Putamen (tissue), 1 donor: ENCODE measurements at regions not wholly inside any gene's neighbourhood (a gene's known extent, or its start where the extent isn't known, plus 50 kb on each side); places are given as distances from the start of the nearest gene placed in this dataset.

Experiments used
- DNase-seq: peaks from one replicate; pipeline ENCODE4 v3.0.0-alpha.2; 2016; ENCODE audit warnings: low spot score

DNA sequence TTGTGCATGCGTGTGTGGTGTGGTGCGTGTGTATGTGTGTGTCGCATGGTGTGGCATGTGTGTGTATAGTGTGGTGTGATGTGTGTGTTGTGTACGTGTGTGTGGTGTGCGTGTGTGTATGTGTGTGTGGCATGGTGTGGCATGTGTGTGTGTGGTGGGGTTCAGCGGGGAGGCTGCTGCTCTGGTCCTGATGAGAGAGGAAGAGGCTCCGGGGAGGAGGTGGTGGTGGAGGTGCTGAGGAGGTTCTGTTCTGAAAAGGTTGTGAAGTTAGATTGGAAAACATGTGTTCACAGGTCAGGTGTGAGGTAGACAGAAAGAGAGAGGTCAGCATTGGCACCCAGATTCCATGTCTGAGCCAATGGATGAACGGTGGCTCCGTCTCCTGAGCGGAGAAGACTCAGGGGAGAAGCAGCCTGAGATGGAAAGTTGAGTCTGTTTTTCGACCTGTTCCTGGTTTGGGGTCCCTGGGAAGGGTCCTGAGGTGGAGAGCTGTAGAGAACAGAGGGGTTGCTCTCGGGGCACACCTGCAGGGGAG, 67.2 kb upstream of the HDAC4 start:
- DNase-seq = no peak

DNA sequence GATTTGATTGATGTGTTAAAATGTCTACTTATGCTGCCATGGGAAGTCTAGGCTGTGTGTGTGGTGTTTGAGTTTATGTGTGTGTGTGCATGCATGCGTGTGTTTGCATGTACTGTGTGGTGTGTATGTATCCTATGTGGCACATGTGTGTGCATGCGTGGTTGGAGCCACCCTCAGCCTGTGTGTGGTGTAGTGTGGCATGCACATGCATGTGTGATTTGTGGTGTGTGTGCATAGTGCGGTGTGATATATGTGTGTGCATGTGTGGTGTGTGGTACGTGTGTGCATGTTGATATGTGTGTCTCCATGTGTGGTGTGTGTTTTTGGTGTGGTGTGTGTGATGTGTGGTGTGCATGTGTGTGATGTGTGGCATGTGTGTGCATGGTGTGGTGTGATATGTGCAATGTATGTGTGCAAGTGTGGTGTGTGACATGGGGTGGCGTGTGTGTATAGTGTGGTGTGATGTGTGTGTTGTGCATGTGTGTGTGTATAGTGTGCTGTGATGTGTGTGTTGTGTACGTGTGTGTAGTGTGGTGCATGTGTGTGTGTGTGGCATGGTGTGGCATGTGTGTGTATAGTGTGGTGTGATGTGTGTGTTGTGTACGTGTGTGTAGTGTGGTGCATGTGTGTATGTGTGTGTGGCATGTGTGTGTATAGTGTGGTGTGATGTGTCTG, 66.6 kb upstream of the HDAC4 start:
- no peak for DNase-seq

DNA sequence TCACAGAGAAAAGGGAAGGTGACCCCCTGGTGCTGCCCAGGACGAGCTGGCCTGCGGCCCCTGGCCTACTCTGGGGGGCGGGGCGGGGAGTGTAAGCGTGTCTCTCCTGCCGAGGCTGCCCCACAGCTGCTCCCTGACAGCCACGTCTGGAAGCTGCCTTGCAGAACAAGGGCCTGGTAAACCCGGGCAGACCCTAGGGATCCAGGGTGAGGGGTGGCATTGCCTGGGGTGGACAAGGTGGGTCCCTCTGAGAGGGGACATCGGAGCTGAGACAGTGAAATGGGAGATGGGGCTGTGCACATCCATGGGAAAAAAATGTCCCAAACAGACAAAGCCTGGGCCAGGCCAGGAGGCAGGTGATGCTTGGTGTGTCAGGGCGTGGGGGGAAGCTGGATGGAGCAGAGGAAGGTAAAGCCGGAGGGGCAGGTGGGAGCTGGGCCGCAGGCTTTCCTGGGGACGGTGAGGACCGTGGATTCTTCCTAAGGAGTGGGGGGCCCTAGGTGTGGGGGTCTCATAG, 66.0 kb upstream of the HDAC4 start:
- DNase-seq = no peak

DNA sequence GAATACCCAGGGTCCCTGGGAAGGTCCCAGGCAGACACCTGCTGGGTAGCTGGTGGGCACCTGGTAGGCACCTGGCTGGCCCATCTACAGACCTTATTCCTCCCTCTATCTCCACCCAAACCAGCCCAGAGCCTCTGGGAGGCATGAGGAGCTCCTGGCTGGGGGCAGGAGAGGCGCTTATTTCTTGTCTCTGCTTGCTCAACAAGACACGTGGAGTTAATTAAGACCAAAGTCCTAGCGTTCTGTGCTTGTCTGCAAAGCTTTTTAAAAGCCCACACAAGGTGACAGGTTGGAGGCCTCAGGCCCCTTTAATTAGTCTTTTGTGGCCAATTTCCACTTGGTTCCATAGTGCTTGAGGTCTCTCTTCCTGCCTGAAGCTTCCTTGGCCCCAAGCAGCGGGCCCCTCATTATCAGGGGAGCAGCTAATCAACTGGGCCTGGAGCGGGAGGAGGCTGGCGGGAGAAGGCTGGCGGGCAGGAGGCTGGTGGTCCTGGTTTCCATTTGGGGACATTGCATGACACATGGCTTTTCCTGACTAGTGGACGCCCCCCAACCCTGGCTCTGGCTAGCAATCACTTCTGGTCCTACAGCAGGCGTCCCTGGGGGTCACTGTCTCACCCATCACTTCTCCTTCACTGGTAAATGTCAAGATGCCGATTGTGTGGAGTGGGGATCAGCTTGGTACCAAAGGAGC, 65.4 kb upstream of the HDAC4 start:
- DNase-seq = no peak

DNA sequence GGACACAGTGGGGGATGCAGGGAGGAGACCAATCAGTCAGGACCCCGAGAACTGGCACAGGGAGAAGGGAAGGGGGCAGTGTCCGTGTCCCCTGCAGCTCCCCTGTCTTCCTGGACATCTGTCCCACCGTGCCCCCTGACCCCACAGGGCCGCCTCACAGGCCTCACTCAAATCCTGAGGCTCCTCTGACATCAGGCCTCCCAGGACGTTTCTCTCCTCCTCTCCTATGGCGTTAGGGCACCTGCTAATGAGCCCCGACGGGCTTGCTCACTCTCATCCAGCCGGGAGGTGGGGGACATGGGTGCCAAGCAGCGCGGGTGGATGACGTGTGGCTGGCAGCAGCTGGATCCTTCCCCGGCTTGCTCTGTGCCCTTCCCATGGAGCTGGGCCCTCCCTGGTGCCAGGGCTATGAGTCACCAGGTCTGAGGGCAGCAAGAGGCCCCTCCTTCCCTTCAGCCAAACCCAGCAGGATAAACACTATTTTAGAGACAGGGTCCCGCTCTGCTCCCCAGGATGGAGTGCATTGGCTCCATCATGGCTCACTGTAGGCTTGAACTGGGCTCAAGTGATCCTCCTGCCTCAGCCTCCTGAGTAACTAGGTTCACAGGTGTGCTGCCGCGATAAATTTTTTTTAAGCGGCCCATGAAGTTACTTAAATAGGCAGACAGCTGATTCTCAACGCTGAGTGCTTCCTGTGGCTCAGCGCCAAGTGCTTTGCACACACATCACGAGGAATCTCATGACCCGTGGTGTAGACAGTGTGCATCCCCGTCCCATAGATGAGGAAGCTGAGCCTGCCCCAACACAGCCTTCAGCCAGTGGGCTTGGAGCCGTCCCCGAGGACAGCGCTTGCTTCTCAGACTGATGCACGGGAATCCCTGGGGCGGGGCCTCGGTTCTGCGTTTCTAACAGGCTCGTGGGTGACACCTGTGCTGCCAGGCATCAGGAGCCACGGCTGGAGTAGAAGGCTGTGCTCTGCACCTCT, 64.5 kb upstream of the HDAC4 start:
- DNase-seq = peak; percentile 92

DNA sequence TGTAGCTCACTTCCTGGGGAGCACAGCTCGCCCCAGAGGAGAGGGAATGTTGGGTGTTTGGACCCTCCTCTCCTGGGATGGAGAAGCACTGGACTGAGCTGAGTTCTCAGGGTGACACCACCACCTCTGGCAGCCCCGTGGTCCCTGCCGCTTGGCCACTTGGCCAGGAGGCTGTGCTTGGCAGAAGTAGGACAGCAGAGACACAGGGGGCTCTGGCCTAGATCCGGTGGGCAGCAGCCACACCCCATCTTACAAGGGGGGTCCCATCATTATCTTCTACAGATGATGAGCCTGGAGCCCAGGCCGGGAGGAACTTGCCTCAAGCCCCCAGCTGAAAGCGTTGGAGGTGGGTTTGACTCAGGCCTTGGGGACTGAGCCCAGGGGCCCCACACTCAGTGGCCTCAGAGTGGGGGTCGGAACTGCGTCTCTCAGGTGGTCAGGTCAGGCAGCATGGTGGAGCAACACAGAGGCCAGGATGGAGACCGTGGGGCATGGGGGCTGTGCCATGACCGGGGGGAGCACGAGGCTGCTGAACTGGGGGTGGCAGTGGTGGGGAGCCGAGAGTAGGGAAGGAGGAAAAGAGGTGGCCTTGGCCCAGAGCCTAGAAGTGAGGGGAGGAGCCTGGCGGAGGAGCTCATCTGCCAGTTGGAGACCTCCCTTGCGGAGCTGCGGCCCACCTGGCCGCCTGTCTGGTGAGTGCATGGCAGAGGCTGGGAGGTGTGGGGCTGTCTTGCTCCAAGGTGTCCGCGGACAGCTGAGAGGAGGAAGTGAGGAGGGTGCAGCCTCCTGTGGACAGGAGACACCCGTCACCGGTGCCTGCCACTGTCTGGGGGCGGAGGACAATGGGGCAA, 63.6 kb upstream of the HDAC4 start:
- DNase-seq = no peak

DNA sequence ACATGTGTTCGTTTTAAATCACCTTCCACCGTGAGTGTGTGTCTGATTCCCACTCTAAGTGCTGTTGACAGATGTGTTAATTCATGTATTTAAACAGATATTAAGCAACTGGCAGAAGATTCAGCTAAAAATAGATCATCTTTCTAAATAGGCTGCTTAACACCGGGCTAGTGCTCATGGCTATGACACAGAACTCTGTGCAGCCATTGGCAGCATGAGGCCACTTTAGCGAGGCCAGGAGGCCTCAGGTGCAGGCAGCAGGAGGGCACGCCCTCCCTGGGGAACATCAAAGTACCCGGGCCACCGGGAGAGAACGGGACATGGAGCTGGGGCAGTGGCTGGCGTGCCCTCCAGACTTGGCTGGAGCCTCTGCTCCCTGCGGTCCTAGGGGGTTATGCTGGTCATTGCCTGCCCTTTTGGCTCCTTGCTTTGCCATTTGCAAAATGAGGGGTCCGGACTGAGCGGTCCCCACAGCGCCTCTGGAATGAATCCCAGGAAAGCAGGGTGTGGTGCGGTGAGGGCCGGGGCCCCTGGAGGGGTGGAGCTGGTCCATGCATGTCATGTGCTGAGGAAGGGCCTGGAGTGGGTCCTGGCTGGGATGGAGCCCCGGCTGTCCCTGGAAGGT, 62.8 kb upstream of the HDAC4 start:
- no peak for DNase-seq

DNA sequence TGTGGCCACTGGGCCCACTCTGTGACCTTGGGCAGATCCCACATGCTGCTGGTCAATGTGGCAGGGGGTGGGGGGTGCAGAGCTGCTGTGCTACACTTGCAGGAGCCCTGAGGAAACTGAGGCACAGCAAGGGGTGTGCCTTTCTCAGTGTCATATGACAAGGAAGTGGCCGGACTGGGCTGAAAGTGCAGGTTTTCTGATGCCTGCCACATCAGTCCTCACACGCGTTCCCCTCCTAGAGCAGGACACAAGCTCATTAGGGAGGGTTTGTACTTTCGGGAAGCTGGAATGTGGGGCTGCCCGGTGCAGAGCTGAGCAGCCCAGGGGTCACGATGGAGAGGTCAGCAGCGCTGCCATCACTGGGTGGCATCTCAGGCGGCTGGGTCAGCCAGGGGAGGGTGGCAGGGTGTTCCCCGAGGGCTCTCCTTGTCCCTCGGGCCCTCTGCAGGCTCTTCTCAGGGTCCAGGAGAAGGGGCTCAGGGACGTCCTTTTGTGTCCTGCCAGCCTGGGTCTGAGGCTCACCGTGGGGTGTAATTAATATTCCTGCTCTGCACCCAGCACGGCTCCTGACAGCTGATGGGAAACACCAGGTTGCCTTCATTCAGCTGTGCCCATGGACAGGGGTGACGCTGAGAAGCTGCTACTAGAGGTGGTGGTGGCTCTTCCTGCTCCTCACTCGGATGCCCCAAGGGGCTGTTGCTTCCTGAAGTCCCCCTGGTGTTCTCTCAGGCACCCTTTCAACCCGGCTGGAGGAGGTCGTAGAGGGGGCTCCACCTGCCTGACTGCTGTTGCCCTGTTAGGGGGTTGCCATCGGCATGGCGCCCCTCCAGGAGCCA, 62.1 kb upstream of the HDAC4 start:
- no peak for DNase-seq

DNA sequence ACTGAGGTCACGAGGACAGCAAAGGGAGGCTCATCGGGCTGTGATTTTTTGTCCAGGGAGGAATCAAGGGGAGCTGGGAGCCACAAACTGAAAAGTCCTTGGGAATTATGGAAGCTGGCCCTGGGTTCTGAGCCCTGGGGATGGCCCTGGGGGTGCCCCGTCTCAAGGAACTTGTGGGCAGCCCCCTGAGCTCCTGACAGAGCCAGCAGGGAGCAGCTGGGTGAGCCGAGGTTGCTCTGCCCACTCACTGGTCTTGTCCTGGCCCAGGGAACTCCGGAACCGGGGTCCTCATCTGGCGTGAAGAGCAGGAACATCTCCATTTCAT, 61.3 kb upstream of the HDAC4 start:
- no peak for DNase-seq

DNA sequence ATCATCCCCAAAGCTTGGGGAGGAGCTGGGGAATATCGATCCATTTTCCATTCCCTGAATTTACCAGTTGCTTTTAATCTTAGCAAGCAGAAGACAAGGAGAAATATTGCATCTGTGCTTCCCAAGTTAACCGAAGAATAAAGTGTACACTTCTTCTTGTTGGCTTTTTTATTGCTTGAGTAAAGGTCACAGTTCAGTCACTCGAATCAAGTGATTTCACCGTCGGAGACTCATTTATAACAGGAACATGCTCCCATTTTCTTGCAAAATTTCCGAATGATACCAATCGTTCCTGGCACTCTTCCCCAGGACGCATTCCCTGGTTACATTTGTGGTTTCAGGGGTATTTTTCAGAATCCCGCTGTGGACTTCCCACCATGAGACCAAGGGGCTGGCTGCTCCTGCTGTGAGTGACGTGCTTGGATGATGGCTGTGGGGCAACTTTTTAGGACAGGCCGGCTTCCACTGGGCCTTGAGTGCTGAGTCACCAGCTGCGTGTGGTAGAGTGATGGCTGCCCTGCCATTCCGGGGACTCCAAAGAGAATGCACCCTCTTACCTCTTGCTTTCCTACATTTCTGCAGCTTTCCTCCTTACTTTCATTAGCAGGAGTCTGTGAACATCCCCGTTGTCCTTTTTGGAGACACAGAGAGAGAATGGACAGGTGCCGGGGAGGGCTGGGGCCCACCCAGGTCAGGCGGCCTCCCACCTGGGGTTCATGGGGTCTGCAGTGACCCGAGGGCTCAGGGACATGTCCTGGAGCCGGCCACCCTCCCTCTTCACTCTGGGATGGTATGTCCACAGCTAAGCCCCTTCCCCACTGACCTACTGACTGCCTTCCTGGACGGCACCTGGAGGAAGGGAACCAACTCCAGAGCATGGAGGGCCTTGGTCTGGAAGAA, 60.7 kb upstream of the HDAC4 start:
- no peak for DNase-seq

DNA sequence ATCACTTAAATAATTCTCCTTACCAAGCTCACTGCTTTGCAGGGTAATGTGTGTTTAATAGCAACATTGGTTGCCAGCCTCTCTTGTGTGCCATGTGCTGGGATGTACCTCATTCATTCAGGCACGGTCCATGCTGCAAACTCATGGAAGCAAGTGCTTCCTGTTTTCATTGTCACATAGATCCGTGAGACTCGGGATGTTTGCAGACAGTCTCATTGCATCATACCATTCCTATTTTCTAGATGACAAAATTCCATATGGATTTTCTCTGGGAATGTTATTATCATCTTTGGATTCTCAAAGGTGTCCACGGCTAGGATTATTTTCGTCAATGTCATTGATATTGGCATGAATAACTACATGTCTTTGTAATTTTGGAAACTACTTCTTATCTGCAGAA, 60.0 kb upstream of the HDAC4 start:
- DNase-seq = no peak

DNA sequence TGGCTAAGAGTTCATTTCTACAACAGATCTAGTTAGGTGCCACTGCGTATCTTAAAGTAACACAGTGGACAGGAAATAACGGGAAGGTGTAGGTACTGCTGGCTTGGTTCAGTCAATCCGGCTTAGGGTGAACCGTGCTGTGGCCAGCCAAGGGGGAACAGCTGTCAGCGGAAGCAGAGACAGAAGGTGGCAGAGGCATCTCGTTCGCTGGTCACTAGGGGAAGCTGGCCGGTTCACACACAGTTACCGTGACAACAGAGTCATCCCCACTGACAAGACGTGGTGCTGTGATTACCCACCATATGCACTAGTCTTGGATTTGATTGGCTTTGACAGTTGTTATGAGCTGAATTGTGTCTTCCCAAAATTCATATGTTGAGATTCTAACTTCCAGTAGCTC, 58.8 kb upstream of the HDAC4 start:
- DNase-seq = no peak

DNA sequence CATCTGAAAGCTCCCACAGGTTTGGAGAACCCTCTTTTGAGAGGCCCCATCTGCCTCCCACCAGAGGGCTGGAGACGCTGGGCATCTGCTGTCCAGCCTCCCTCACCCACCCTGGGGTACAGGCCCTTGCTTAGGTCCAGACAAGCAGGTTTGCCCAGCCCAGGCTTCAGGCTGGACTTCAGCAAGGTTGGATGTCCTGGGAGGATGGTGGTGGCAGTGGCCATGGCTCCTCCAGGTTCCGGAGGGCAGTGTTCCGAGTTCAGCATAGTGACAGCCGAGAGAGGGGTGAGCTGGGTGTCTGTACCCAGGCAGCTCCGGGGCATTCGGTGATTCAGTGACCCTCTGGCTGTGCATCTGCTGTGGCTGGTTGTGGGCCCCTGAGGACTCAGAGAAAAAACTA, 58.2 kb upstream of the HDAC4 start:
- no peak for DNase-seq

DNA sequence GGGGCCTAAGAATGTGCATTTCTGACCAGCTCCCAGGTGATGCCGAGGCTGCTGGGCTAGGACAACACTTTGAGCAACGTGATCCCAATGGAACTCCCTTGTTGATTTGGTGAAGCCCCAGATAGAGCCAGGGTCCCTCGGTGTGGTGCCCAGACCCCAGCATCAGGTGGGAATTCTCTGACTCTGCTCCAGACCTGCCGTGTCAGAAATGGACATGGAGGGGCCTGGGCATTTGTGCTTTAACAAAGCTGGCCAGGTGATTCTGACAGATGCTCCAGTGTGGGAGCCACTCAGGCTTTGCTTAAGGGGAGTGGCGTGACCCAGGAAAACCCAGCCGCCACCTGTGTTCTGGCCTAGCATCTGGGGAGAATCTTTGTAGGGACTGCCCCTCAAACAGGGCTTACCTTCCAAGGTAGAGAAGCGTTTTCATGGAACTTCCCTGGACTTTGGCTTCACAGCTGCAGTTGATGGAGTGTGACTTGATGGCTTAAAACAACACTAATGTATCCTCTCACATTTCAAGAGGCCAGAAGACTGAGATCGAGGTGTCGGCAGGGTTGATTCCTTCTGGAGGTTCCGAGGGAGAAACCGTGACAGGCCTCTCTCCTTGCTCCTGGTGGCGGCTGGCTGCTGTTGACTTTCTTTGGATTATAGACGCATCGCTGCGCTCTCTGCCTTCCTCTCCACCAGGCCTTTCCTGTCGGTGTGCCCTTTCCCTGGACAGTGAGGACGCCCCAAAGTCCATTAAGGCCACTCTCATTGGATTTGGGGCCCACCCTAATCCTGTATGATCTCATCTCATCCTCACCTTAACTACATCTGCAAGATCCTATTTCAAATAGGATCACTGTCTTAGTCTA, 57.0 kb upstream of the HDAC4 start:
- no peak for DNase-seq

DNA sequence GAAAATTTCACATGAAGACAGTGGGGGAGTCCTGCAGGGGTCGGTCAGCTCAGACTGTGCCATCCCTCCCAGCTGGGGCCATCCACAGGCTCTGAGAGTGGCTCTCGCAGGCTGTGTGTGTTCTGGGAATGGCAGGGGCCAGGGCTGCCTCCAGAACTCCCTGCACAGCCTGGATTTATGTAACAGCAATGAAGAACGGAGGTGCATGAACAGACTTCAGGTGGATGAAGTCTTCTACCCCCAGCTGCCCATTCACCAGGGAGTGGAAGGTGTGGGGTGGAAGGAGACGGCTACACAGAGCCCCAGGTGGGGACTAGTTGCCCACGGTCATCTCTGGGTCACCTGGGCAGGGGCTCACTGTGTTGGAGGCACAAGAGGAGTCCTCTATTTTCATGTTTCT, 56.1 kb upstream of the HDAC4 start:
- DNase-seq = no peak

DNA sequence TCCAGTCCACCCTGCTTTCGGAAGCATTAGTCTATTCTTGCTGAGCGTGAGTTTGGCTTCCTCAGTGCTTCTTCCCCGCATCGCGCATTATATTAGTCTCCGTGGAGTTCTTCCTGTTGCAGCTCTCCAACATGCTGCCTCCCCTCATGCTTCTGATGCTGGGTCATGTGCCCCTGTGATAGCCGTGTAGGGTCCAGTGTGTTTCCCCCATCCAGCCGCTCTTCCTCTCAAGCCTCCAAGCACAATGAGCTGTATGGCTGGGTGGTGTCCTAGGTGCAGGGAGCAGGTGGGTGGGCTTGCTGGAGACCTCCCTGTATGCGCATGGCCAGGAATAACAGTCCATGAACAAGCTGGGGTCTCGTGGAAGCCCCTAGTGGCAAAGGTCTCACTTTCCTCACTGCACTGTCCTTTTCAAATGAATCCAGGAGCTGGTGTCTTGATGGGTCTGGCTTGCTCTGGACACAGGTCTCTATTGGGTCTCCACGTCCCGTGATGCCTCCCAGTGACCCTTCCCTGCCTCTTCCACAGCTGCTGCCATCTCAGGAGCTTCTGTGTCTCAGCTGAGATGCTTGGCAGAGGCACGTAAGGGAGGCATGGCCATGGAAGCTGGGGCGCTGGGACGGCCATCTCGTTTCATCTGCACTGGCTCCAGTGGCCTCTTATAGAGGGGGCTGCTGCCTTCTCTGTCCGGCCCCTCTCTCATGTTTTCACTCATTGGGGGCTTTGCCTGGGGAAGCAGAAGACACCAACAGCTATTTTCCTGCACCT, 54.8 kb upstream of the HDAC4 start:
- no peak for DNase-seq

DNA sequence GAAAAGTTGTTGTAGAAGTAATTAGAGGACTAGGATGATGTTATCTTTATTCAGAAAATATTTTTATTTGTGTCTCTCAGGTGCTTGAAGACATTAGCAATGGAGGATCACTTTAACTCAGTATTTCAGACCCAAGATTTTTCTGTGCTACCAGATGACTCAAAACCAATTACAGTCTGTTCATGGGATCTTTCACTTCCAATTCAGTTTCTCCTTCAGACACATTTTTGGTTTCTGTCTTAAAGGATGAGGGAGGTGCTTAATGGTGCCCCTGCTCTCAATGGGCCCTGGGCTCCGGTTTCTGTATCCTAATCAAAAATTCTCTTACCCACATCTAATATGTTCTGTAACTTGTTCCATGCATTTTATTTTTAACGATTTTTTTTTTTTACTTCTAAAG, 53.7 kb upstream of the HDAC4 start:
- DNase-seq = no peak
